ENCODE measurements at regions not wholly inside any gene's neighbourhood (a gene's known extent, or its start where the extent isn't known, plus 50 kb on each side); places are given as distances from the start of the nearest gene placed in this dataset.

- TF ChIP-seq CTCF (IDR thresholded peaks at IDR 0.05) (no peak), POLR2A (IDR thresholded peaks at IDR 0.05; ENCODE audit: low read length) (no peak)
These were observed 100.0 kb downstream of the URB2 start for GRCh38 chr1:229726061-229726460.
